Keratinocyte (primary cell): ENCODE measurements at regions not wholly inside any gene's neighbourhood (a gene's known extent, or its start where the extent isn't known, plus 50 kb on each side); places are given as distances from the start of the nearest gene placed in this dataset.

Experiments
- EZH2 ChIP-seq: IDR thresholded peaks from one replicate; pipeline ENCODE4 v1.6.1; 2012; ENCODE audit warnings: inconsistent platforms, mild to moderate bottlenecking, low read length, moderate library complexity
- TF ChIP-seq, protein P1 (sequence below), 3 experiments: IDR thresholded peaks in 1 of 3; conservative IDR thresholded peaks in 1 of 3; optimal IDR thresholded peaks in 1 of 3; 2 replicates in 2 of 3; 3 replicates in 1 of 3; pipeline versions ENCODE3 to v1.5.1; 2011; ENCODE audit warnings: low read length in 3 of 3, mild to moderate bottlenecking in 3 of 3, moderate library complexity in 2 of 3, control low read depth in 1 of 3, inconsistent platforms in 1 of 3; ENCODE audit not compliant: insufficient read depth in 2 of 3; ENCODE audit errors: extremely low read depth in 1 of 3

- TF ChIP-seq, protein P1, sequence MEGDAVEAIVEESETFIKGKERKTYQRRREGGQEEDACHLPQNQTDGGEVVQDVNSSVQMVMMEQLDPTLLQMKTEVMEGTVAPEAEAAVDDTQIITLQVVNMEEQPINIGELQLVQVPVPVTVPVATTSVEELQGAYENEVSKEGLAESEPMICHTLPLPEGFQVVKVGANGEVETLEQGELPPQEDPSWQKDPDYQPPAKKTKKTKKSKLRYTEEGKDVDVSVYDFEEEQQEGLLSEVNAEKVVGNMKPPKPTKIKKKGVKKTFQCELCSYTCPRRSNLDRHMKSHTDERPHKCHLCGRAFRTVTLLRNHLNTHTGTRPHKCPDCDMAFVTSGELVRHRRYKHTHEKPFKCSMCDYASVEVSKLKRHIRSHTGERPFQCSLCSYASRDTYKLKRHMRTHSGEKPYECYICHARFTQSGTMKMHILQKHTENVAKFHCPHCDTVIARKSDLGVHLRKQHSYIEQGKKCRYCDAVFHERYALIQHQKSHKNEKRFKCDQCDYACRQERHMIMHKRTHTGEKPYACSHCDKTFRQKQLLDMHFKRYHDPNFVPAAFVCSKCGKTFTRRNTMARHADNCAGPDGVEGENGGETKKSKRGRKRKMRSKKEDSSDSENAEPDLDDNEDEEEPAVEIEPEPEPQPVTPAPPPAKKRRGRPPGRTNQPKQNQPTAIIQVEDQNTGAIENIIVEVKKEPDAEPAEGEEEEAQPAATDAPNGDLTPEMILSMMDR (optimal IDR thresholded peaks at IDR 0.05 in 1 of 3, IDR thresholded peaks at IDR 0.05 in 1 of 3, conservative IDR thresholded peaks at IDR 0.05 in 1 of 3; ENCODE audit: extremely low read depth in 1 of 3, insufficient read depth in 2 of 3, low read length in 3 of 3): peak in 2 of 3 experiments; percentile 20 to 47
- TF ChIP-seq EZH2: no peak
Observed at GRCh38 chr14:56490379-56490778, 89.2 kb upstream of the TMEM260 start.
